HFFc6 (cell line): ENCODE measurements at regions not wholly inside any gene's neighbourhood (a gene's known extent, or its start where the extent isn't known, plus 50 kb on each side); places are given as distances from the start of the nearest gene placed in this dataset.
"Not testable (repeated sequence)": the region's sequence is repeated elsewhere in the genome, so short reads cannot be mapped to it uniquely, and the experiment has no call there.

Source experiments
- DNase-seq: peaks from one replicate; pipeline ENCODE4 v3.0.0-alpha.2; 2018
- H3K27ac Mint-ChIP-seq: 2 replicates; pipeline ENCODE4 v1.8.0; 2020; ENCODE audit warnings: mild to moderate bottlenecking, mixed read lengths
- H3K27me3 Mint-ChIP-seq: 2 replicates; pipeline ENCODE4 v1.8.0; 2021; ENCODE audit warnings: mild to moderate bottlenecking, moderate library complexity, mixed read lengths; ENCODE audit not compliant: insufficient read depth
- H3K36me3 Mint-ChIP-seq: 2 replicates; pipeline ENCODE4 v1.8.0; 2021; ENCODE audit warnings: low read depth, mixed read lengths
- H3K4me1 Mint-ChIP-seq: 2 replicates; pipeline ENCODE4 v1.8.0; 2020; ENCODE audit warnings: low read depth, mixed read lengths
- H3K4me3 Mint-ChIP-seq: 2 replicates; pipeline ENCODE4 v1.8.0; 2020; ENCODE audit warnings: mild to moderate bottlenecking, moderate library complexity, mixed read lengths
- H3K9me3 Mint-ChIP-seq: 2 replicates; pipeline ENCODE4 v1.8.0; 2020; ENCODE audit warnings: mild to moderate bottlenecking, mixed read lengths
- TF ChIP-seq, protein P1 (sequence below): fragments of 200-600 bp; sonication (generic); IDR thresholded peaks from 2 replicates; pipeline ENCODE4 v1.5.0; 2021; ENCODE audit warnings: antibody characterized with exemption, mild to moderate bottlenecking

DNA sequence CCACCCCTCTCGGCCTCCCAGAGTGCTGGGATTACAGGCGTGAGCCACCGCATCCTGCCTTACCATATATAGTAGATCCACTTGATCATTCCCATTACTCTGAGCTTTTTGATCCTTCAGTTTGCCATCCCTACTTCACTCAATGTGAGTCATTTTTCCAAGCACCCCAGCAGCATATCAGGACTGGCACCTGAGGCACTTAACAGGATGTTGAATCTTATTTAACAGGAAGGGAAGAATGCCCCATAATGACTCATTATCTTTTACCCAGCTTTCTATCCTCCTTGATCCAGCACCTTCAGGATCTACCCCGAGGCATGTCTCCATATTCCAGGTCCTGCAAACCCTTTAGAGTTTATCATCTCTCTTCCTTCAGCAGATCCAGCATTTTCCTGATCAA lies 84.9 kb upstream of the CMKLR1 start:
- TF ChIP-seq, protein P1, sequence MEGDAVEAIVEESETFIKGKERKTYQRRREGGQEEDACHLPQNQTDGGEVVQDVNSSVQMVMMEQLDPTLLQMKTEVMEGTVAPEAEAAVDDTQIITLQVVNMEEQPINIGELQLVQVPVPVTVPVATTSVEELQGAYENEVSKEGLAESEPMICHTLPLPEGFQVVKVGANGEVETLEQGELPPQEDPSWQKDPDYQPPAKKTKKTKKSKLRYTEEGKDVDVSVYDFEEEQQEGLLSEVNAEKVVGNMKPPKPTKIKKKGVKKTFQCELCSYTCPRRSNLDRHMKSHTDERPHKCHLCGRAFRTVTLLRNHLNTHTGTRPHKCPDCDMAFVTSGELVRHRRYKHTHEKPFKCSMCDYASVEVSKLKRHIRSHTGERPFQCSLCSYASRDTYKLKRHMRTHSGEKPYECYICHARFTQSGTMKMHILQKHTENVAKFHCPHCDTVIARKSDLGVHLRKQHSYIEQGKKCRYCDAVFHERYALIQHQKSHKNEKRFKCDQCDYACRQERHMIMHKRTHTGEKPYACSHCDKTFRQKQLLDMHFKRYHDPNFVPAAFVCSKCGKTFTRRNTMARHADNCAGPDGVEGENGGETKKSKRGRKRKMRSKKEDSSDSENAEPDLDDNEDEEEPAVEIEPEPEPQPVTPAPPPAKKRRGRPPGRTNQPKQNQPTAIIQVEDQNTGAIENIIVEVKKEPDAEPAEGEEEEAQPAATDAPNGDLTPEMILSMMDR = no peak
- Mint-ChIP-seq H3K9me3 (peaks cover 32% of the 10 kb centered on the region), H3K36me3 (no peaks in the 10 kb centered on the region), H3K27me3 (no peaks in the 10 kb centered on the region), H3K27ac (no peak overlapping the region), H3K4me1 (0 out of 2 replicates have a peak, but pooled peaks cover 4% of the 10 kb centered on the region), H3K4me3 (no peak overlapping the region)
- DNase-seq = no peak

DNA sequence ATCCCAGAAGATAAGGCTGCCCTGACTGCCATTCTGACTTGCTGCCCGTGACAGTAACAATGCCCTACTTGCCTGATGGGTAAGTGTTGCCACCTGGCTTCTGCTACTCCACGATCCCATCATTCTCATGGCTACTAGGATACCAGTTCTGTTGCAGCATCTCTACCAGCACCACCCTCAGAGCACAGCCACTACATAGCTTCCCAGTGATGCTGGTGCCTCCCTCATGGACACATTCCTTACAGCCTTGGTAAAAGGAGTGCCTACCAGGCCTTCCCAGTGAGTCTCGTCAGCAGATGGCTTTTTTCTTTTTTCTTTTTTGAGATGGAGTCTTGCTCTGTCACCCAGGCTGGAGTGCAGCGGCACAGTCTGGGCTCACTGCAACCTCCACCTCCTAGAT lies 84.4 kb upstream of the CMKLR1 start:
- Mint-ChIP-seq H3K4me3 (no peak overlapping the region), H3K27ac (no peak overlapping the region), H3K4me1 (0 out of 2 replicates have a peak, but pooled peaks cover 4% of the 10 kb centered on the region), H3K27me3 (no peaks in the 10 kb centered on the region), H3K9me3 (peaks cover 35% of the 10 kb centered on the region), H3K36me3 (no peaks in the 10 kb centered on the region)
- TF ChIP-seq, protein P1 = no peak
- no peak for DNase-seq

DNA sequence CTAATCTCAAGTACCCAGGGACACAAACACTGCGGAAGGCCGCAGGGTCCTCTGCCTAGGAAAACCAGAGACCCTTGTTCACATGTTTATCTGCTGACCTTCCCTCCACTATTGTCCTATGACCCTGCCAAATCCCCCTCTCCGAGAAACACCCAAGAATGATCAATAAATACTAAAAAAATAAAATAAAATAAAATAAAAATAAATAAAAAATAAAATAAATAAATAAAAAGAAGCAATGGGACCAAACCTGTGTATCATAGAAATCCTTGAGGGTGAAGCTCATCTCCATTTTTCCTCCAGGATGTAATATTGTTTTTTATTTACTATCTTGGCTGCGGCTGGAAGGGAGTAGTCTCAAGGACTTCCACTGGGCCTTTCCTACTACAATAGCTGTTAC lies 82.0 kb upstream of the CMKLR1 start:
- peaks cover 42% of the 10 kb centered on the region for H3K9me3 Mint-ChIP-seq
- H3K36me3 Mint-ChIP-seq, DNase-seq, H3K4me3 Mint-ChIP-seq, H3K27ac Mint-ChIP-seq, H3K27me3 Mint-ChIP-seq, H3K4me1 Mint-ChIP-seq: not testable (repeated sequence)

DNA sequence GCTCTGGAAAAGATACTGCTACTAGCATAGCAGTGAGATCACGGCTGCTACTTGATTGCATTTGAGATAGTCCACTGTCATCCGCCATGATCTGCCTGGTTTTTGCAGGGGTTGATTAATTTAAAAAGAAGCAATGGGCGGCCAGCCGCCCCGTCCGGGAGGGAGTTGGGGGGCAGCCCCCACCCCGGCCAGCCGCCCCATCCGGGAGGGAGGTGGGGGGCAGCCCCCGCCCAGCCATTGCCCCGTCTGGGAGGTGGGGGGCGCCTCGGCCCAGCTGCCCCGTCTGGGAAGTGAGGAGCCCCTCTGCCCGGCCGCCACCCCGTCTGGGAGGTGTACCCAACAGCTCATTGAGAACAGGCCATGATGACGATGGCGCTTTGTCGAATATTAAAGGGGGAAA lies 81.3 kb upstream of the CMKLR1 start:
- not testable (repeated sequence) for H3K27me3 Mint-ChIP-seq, H3K4me1 Mint-ChIP-seq, H3K4me3 Mint-ChIP-seq, H3K27ac Mint-ChIP-seq, H3K36me3 Mint-ChIP-seq, DNase-seq
- peaks cover 45% of the 10 kb centered on the region for H3K9me3 Mint-ChIP-seq

DNA sequence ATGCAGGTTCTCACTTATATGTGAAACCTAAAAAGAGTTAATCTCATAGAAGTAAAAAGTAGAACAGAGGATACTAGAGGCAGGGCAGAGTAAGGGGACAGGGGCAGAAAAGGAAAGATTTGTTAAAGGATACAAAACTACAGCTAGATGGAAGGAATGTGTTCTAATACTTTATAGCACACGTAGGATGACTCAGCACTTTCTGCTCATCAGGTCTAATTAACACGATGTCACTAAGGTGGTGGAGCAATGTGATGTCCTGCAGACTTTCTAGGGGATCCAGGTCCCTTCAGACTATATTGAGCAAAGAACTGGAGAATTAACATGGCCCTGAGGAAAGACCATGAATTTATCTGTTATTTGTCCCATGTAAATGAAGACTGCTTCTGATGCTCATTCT lies 80.8 kb upstream of the CMKLR1 start:
- TF ChIP-seq, protein P1 = no peak
- H3K9me3 Mint-ChIP-seq = peaks cover 49% of the 10 kb centered on the region
- H3K27ac Mint-ChIP-seq = no peak overlapping the region
- no peak for DNase-seq
- H3K36me3 Mint-ChIP-seq = no peaks in the 10 kb centered on the region; the same call in 1 of the 2 replicates
- H3K4me1 Mint-ChIP-seq = 0 out of 2 replicates have a peak, but pooled peaks cover 4% of the 10 kb centered on the region
- H3K27me3 Mint-ChIP-seq = no peaks in the 10 kb centered on the region
- no peak overlapping the region for H3K4me3 Mint-ChIP-seq

DNA sequence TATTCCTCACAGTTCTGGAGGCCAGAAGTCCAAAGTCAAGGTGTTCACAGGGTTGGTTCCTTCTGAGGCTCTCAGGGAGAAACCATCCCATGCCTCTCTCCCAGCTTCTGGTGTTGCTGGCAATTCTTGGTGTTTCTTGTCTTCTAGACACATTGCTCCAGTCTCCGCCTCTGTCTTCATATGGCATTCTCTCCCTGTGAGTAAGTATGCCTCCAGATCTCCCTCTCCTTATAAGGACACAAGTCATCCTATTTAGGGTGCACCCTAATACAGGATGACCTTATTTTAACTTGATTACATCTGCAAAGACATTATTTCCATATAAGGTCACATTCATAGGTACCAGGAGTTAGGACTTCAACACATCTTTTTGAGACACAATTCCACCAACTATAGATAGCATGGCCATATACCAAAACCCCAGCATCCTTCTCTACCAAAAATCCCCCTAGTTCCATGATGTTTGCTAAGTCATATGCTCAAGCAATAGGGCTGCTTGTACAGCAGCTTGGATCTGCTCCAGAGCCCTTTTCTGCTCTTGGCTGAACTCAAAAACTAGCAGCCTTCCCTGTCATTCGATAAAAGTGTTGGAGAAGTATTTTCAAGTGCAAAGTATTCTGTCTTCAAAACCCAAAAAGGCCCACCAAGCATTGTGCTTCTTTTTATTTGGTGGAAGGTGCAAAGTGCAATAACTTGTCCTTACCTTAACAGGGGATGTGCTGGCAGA lies 79.2 kb upstream of the CMKLR1 start:
- DNase-seq = no peak
- Mint-ChIP-seq H3K27me3 (no peaks in the 10 kb centered on the region), H3K27ac (no peak overlapping the region), H3K9me3 (peaks cover 47% of the 10 kb centered on the region), H3K4me3 (no peak overlapping the region), H3K4me1 (0 out of 2 replicates have a peak, but pooled peaks cover 4% of the 10 kb centered on the region), H3K36me3 (no peaks in the 10 kb centered on the region; the same call in 1 of the 2 replicates)
- TF ChIP-seq, protein P1 = no peak
